Hepatocyte (in vitro differentiated cells): ENCODE measurements at regions not wholly inside any gene's neighbourhood (a gene's known extent, or its start where the extent isn't known, plus 50 kb on each side); places are given as distances from the start of the nearest gene placed in this dataset.

Source experiments
- CTCF ChIP-seq: fragments of 200-600 bp; sonication (generic); IDR thresholded peaks from 2 replicates; pipeline ENCODE4 v1.5.1; 2016; ENCODE audit warnings: antibody characterized with exemption, mild to moderate bottlenecking; ENCODE audit not compliant: poor library complexity
- EZH2 ChIP-seq: fragments of 200-600 bp; sonication (generic); IDR thresholded peaks from 2 replicates; pipeline ENCODE4 v1.6.1; 2016; ENCODE audit warnings: antibody characterized with exemption, mild to moderate bottlenecking, borderline replicate concordance
- EZH2phosphoT487 ChIP-seq: fragments of 200-600 bp; sonication (generic); IDR thresholded peaks from one replicate; pipeline ENCODE4 v1.6.1; 2018; ENCODE audit warnings: antibody characterized with exemption, mild to moderate bottlenecking, low read depth, moderate library complexity; ENCODE audit not compliant: unreplicated experiment, severe bottlenecking

- TF ChIP-seq EZH2 (no peak), CTCF (no peak), EZH2phosphoT487 (no peak)
Measured at GRCh38 chr2:142649581-142649980, 227.9 kb upstream of the KYNU start.
